ENCODE measurements at regions not wholly inside any gene's neighbourhood (a gene's known extent, or its start where the extent isn't known, plus 50 kb on each side); places are given as distances from the start of the nearest gene placed in this dataset.

GRCh38 chr10:123521076-123521475 is 145.1 kb upstream of the GPR26 start:
- TF ChIP-seq CTCF (IDR thresholded peaks at IDR 0.05) (no peak), ZFX (IDR thresholded peaks at IDR 0.05; ENCODE audit: borderline replicate concordance) (no peak)
